Jurkat, Clone E6-1 (cell line): ENCODE measurements at regions not wholly inside any gene's neighbourhood (a gene's known extent, or its start where the extent isn't known, plus 50 kb on each side); places are given as distances from the start of the nearest gene placed in this dataset.
"Not testable (repeated sequence)": the region's sequence is repeated elsewhere in the genome, so short reads cannot be mapped to it uniquely, and the experiment has no call there.

Experiments
- DNase-seq: peaks from one replicate; pipeline ENCODE4 v3.0.0-alpha.2; 2011; ENCODE audit warnings: low read depth, low spot score
- H3K4me3 ChIP-seq: 2 replicates; pipeline ENCODE4 v1.5.1; 2011; ENCODE audit warnings: mild to moderate bottlenecking, low read length, control low read depth, moderate library complexity

- H3K4me3 ChIP-seq = no peak overlapping the region
- DNase-seq = no peak
Observed at GRCh38 chr4:52431410-52431809, 227.7 kb downstream of the USP46 start.

- DNase-seq = no peak
Observed at GRCh38 chr4:52431869-52432268, 227.2 kb downstream of the USP46 start.

GRCh38 chr4:52442524-52442923, 216.6 kb downstream of the USP46 start:
- H3K4me3 ChIP-seq = not testable (repeated sequence)

More at GRCh38 chr4:52431869-52432268, 227.2 kb downstream of the USP46 start:
- H3K4me3 ChIP-seq = no peak overlapping the region

GRCh38 chr4:52472444-52472843, 186.7 kb downstream of the USP46 start:
- no peak for DNase-seq
- H3K4me3 ChIP-seq = no peak overlapping the region

More at GRCh38 chr4:52442524-52442923, 216.6 kb downstream of the USP46 start:
- not testable (repeated sequence) for DNase-seq

- no peak overlapping the region for H3K4me3 ChIP-seq
- no peak for DNase-seq
Observed at GRCh38 chr4:52477191-52477780, 181.8 kb downstream of the USP46 start.

GRCh38 chr4:52483186-52483890, 175.8 kb downstream of the USP46 start:
- H3K4me3 ChIP-seq = no peak overlapping the region
- DNase-seq = no peak

GRCh38 chr4:52507774-52508173, 151.3 kb downstream of the USP46 start:
- H3K4me3 ChIP-seq = no peak overlapping the region
- DNase-seq = no peak

GRCh38 chr4:52510939-52511565, 148.0 kb downstream of the USP46 start:
- DNase-seq = no peak
- no peak overlapping the region for H3K4me3 ChIP-seq

- DNase-seq = no peak
Observed at GRCh38 chr4:52511825-52512224, 147.3 kb downstream of the USP46 start.

GRCh38 chr4:52512291-52512690, 146.8 kb downstream of the USP46 start:
- no peak overlapping the region for H3K4me3 ChIP-seq
- DNase-seq = no peak

More at GRCh38 chr4:52511825-52512224, 147.3 kb downstream of the USP46 start:
- H3K4me3 ChIP-seq = no peak overlapping the region

- not testable (repeated sequence) for DNase-seq, H3K4me3 ChIP-seq
Observed at GRCh38 chr4:52522093-52522492, 137.0 kb downstream of the USP46 start.

GRCh38 chr4:52529983-52530382, 129.1 kb downstream of the USP46 start:
- no peak overlapping the region for H3K4me3 ChIP-seq
- DNase-seq = no peak

GRCh38 chr4:52535793-52536192, 123.3 kb downstream of the USP46 start:
- no peak for DNase-seq
- no peak overlapping the region for H3K4me3 ChIP-seq
